HG03025 (cell line): ENCODE measurements at regions not wholly inside any gene's neighbourhood (a gene's known extent, or its start where the extent isn't known, plus 50 kb on each side); places are given as distances from the start of the nearest gene placed in this dataset.

Experiments used
- ATAC-seq: cut with Tn5 transposase; IDR thresholded peaks from one replicate; pipeline ENCODE4 v1.9.1; 2021; ENCODE audit warnings: mild to moderate bottlenecking, moderate library complexity; ENCODE audit not compliant: unreplicated experiment, low FRiP score

DNA sequence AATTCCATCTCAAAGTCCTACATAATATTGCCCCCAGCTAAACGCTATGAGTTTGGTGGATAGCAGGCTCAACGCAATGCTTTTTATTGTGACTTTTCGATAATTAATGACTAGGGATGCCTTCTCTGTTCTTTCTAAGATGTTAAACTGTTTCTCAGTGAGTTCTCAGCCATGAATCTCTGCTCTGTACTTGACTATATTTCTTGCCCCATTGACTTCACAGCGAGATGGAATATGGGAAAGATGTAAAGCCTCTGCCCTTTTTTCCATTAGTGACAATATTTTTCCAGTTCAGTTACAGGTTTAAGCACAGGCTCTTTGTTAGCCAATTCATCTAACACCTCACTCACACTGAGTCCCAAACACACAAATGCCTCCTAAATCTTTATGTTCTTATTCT lies 1022.0 kb downstream of the ADGRL3 start:
- ATAC-seq, result no peak

DNA sequence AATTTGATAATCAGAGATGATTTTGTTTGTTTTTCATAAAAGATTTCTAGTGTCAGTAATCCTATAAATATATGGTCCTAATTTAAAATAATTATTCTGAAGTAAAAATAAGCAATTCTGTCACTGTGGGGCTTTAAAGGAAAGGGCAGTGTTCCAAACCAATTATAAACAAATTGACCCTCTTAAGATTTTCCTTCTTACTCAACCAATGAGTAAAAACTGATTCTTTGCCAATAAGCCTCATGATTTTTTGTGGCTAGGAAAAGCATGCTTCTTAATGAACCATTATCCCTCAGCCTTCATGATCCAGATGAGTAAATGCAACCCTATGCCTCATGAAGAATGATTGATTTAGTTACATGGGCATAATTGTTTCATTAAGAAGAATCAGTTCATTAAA lies 1010.4 kb downstream of the ADGRL3 start:
- ATAC-seq, result no peak

DNA sequence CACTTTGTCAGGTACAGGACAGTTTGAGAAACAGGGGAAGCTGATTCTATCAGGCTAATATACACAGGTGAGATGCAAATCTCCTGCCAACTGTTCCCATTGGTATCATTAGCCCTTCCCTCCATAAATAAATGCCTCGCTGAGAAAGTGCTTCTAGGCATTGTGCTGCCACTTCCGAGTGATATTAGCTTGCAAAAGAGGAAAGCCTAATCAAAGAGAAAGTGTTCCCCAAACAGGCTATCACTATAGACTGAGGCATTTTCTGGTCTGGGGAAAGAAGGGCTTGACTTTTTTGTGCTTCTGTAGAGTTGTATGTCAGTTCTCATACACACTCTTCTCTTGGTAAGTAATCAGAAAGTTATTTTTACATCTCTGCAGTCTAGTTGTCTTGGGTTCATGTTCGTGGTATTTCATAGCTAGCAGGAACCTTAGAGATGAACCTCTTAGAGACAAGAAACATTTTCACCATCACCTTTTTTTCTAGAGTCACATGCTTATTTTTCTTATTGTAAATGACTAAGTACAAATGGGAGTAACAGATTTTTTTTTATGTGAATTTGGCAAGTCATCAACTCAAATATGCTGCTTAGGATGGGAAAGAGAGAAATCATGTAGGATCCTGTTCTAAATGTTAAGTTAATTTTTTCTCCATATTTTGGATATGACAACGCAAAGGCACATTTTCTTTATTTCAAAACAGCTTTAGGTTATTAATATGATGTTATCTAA lies 1009.8 kb downstream of the ADGRL3 start:
- no peak for ATAC-seq

DNA sequence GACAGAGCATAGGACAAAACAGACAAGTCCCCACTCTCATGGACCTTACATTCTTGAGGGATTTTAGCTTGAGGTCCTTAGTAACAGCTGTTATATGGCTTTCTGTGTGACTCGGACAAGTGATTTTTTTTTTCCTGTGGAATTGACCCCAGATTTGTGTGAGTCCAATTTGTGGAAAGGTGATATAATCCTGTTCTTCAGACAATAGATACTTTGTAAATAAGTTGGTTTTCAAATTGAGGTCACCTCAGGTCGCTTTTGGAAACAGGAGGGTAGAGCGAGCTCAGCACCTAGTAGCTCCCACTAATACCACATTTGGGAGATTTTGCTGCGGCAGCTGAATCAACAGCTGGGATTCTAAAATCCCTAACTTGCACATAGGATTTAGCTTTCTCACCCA lies 1008.8 kb downstream of the ADGRL3 start:
- no peak for ATAC-seq

DNA sequence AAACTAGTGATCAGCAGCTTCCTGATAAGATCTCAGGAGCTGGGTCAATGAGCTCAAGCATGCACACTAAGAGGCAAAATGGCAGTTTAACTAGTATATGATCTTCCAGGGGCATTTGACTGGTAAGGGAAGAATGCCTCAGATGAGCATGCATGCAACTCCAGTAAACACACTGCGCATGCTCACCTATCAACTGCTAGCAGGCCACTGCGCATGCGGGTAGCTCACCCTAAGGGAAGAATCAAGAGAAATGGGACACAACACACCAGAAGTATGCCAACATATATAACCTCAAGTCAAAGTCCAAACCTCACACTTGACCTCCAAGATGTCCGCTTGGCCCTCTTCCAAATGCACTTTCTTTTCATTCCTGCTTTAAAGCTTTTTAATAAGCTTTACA lies 1004.0 kb downstream of the ADGRL3 start:
- no peak for ATAC-seq

DNA sequence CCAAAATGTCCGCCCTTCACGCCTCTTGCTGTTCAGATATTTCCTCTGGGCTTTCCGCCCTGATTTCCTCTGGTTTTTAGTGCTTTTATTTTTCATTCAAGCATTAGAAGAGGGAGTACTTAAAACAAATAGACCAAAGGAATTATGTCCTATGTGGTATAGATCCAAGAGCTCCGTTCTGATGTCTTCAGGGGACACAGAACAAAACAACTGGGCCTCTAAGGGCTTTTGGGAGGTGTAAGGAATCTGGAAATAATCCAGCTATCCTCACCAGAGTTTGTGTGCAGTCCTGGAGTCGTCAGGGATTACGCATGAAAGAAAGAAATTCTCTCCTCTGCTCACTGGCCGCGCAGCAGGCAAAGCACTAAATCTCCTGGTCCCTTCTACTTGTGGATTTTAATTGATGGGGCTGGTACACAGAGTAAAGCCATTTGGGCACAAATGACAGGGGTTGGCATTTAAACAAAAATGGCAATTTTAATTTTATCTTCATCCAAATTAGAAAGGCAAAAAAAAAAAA lies 999.2 kb downstream of the ADGRL3 start:
- no peak for ATAC-seq

DNA sequence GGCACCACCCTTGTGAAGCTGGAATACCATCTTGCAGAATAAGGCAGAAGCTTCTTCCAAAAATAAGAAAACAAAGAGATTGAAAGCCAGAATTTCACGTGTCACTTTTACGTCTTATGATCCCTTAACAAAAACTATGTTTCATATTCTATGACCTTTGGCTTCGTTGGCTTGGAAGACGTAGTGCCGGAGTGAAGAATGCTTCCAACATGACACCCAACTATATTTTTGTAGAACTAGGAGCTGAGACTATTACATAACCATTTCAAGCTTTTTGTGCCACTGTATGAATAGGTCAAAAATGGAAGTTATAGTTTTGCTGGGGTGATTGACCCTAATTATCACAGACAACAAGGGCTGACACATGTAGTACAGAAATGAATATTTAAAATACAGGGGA lies 996.2 kb downstream of the ADGRL3 start:
- ATAC-seq, result no peak

DNA sequence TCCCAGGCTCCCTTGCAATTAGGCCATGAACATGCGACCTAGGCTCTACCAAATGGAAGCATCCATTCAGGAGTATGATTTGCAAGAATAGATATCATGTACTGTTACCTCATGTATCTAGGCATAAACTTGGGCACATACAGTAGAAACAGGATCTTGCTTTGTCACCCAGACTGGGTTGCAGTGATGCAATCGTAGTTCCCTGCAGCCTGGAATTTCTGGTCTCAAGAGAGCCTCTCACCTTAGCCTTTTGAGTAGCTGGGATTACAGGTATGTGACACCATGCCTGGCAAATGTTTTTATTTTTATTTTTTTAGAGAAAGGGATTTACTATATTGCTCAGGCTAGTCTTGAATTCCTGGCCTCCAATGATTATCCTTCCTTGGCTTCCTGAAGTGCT lies 994.2 kb downstream of the ADGRL3 start:
- ATAC-seq, result no peak

DNA sequence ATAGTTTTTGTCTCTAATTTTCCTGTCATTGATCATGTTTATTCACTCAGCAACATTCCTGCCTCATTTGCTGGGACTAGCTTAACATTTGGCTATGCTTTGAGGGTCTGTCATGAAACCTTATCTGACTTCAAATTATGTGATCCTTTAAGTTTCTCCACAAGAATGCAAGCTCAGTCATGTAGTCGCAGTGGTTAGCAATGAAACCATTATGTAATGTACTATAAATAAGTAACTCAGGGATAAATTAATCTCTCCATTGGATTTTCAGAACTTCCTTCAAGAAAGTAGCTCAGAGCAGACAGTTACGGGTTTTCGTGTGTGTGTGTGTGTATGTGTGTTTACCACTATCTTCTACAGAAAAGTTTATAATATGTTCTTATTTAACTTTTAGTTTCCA lies 993.6 kb downstream of the ADGRL3 start:
- no peak for ATAC-seq

DNA sequence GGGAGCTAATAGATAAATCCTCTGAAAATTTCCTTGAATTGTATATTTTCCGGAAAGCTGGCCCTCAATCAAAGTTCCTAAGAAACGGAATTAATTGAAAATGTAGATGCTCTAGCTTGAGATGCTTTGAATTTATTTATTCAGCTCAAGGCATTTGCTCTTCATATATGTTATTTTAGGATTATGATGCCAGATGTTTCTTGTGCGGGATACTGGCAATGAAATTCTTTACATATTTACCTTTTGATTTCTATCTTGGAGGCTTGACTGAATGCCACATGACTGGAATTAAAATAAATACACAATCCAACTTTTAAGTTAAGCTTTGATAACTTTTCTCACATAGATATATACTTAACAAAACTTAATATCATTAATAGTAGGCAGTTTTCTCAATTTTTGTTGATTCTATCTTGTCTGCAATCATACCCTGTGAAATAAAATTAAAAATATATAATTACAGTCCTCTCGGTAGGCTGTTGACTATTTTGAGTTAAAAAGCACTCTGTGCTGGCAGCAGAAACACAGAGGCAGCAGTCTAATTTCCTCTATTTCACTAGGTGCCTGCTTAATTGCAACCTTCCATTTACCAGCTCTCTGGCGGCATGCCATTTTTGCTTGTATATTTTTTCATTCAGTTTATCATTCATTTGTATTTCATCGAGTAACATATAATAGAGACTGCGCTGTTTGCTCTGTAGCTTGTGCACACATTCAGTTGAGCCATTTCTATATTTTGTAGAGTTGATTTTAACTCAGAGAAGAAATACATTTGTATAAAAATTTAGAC lies 991.5 kb downstream of the ADGRL3 start:
- no peak for ATAC-seq

DNA sequence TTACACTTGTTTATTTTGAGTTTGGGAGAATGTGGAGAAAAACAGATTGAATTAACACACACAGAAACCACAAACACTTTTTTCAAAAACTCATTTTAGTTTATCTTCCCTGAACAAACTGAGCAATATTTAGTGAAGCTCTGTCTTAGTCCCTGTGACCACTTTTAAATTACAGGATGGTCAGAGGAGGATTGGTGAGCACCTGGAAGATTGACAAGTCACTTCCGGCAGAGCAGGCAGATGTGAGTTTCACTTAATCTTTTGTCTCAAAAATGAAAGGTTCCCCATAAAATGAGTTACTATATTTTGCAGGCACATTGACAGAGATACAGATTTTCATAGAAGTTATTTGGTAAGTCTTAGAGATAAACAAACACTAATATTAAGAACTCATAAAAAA lies 970.1 kb downstream of the ADGRL3 start:
- no peak for ATAC-seq

DNA sequence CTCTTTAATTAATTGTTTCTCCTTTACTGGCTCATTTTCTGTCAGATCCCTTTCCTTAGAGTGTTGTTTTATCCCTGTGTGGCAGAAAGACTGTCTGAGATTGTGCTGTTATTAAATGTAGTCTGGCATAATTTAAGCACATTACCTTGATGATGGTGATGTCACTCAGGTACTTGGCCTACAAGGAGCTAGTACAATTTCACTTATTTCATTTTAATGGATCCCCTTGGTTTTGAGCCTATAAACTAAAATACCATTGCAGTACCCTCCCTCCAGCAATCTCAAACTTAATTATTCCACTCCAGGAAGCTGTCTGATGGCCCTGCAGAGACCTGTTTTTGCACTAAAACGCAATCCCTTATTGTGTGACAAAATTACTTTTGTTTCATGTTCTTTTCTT lies 968.6 kb downstream of the ADGRL3 start:
- no peak for ATAC-seq

DNA sequence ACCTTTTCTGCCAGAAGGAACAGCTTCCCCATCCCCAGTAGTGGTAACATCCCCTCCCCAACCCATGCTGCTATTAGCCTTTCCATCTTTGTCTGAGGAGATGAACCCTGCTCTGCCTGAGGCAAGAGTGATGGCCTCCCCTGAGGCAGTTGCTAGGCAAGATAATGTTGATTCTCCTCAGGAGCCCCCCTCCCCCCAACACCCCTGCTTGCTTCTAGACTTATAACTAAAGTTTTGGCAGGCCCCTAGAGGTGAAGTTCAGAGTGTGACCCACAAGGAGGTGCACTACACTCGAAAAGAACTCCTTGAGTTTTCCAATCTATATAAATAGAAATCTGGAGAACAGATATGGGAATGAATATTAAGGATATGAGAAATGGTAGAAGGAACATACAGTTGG lies 962.5 kb downstream of the ADGRL3 start:
- ATAC-seq, result no peak

DNA sequence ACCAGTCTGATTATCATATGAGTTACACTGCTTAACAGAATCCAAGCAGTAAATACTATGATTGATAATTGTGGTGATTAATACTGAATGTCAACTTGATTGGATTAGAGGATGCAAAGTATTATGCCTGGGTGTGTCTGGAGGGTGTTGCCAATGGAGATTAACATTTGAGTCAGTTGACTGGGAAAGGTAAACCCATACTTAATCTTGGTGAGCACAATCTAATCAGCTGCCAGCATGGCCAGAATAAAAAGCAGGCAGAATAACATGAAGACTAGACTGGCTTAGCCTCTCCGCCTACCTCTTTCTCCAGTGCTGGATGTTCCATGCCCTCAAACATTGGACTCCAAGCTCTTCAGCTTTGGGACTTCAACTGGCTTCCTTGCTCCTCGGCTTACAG lies 961.3 kb downstream of the ADGRL3 start:
- ATAC-seq, result no peak

DNA sequence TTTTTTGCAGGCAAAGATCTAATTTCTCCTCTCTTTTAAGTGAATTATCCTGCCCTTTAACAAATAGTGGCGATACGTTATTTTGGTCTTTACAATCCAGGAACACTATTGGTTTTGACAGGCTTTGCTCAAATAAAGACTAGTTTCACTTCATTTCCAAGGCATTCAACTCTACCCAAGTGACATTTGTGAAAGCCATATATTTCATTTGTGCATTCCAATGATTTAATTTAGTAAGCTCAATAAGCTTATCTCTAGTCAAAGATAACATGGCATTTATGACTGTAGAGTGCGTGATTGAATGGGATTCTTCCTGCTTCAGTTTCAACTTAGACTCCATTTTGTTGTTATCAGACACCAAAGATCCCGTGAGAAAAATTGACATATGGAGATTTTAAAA lies 959.8 kb downstream of the ADGRL3 start:
- no peak for ATAC-seq

DNA sequence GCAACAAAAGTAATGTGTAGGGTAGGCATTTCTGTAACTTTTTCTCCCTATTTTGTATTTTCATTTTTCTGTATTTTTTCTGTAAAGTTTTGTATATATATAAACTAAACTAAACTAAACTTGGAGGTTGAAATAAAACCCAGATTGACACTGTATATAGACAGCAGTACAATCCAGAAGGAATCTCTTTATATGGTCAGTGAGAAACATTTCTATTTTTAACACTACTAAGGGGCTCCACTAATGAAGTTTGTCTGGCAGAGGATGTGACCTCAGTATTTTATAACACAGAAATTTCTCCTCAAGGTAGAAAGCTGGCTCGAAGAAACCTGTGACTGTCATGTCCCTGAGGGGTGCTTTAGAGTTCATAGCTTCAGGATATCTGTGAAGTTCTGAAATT lies 959.2 kb downstream of the ADGRL3 start:
- ATAC-seq, result no peak

DNA sequence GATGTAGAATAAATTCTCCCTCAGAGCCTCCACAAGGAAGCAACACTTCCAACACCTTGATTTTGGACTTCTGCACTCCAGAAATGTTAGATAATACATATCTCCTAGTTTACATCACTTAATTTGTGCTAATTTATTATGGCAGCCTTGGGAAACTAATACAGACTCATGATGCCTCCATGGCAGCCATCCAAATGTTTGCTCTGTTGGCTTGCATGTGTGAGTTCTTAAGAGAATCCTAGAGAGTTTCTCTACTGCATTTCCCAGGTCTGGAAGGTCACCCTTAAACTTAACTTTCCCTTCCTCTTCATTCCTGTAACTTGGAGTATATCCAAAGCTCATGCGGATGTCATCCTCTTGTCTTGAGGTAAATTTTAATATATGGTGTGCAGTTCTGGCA lies 956.1 kb downstream of the ADGRL3 start:
- ATAC-seq, result no peak

DNA sequence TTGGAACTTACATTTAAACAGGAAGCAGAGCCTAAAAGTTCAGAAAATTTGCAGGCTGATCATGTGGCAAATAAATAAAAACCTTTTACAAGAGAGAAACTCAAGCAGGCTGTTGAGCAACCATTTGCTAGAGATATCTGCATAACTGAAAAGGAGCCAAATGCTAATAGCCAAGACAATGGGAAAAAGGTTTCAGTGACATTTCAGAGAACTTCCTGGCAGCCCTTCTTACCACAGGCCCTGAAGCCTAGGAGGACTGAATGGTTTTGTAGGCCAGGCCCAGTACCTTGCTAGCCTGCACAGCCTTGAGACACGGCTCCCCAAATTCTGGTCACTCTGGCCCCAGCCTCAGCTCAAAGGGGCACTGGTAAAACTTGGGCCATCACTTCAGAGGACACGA lies 945.1 kb downstream of the ADGRL3 start:
- no peak for ATAC-seq

DNA sequence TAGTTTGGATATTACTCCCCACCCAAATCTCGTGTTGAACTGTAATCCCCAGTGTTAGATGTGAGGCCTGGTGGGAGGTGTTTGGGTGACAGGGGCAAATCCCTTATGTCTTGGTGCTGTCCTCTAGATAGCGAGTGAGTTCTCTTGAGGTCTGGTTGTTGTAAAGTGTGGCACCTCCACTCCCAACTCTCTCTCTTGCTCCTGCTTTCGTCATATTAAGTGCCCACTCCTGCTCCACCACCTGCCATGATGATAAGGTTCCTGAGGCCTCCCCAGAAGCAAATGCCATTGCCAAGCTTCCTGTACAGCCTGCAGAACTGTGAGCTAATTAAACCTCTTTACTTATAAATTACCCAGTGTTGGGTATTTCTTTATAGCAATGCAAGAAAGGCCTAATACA lies 944.3 kb downstream of the ADGRL3 start:
- ATAC-seq, result no peak

DNA sequence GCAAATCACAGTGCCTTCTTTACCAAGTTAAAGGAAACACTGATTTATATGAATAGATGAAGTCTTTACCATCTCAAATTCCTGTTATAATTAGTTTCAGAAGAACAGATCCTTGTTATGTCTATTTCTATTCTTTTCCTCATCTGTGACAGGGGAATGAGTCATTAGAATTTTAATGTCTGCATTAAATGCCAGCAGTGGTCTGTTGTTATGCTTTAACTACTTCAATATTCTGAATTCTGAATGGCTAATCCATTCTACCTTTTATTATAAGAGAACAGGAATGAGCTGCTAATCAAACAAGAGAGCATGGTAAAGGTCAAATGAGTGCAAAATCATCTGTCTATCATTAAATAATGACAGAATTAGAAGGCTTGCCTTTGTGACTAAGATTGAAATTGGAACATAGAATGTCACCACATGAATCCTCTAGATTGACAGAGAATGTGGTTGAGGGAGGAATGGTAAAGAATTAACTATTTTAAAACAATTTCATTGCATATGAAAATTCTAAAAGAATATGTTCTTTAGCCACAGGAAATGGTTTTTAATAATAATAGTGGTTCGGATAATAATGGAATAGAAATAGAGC lies 935.5 kb downstream of the ADGRL3 start:
- no peak for ATAC-seq

DNA sequence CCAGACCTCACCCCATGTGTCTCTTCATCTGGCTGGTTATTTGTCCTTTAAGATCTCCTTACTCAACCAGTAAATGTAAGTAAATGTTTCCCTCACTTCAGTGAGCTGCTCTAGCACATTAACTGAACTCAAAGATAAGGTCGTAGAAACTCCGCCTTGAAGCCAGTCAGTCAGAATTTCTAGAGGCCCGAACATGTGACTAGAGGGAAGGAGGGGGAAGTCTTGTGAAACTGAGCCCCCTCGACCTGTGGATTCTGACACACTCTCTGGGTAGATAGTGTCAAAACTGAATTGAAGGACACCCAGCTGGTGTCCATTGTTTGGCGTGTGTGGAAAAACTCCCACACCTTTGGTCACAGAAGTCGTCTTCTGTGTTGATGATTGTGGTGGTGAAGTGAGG lies 933.9 kb downstream of the ADGRL3 start:
- ATAC-seq, result no peak
